Mesenchymal stem cell (in vitro differentiated cells and primary cell): ENCODE measurements at regions not wholly inside any gene's neighbourhood (a gene's known extent, or its start where the extent isn't known, plus 50 kb on each side); places are given as distances from the start of the nearest gene placed in this dataset.

ENCODE experiments used
- DNase-seq: peaks from one replicate; pipeline ENCODE4 v3.0.0-alpha.2; 2013
- H2AFZ ChIP-seq: one replicate; pipeline ENCODE4 v1.6.1; 2013; ENCODE audit warnings: low read depth, mild to moderate bottlenecking, control low read depth, inconsistent platforms, low read length, moderate library complexity
- H2AK5ac ChIP-seq: 2 replicates; pipeline ENCODE4 v1.6.1; 2013; ENCODE audit warnings: low read length, moderate library complexity, mild to moderate bottlenecking, inconsistent platforms; ENCODE audit not compliant: severe bottlenecking
- H2BK120ac ChIP-seq: one replicate; pipeline ENCODE4 v1.6.1; 2013; ENCODE audit warnings: low read depth, mild to moderate bottlenecking, inconsistent platforms, low read length, moderate library complexity
- H2BK12ac ChIP-seq, 2 experiments: one replicate each; pipeline ENCODE4 v1.6.1; 2013; ENCODE audit warnings: inconsistent platforms in 2 of 2, low read length in 2 of 2, mild to moderate bottlenecking in 2 of 2, moderate library complexity in 2 of 2, control low read depth in 1 of 2
- H2BK15ac ChIP-seq: one replicate; pipeline ENCODE4 v1.6.1; 2013; ENCODE audit warnings: mild to moderate bottlenecking, low read depth, inconsistent platforms; ENCODE audit not compliant: poor library complexity, severe bottlenecking
- H2BK5ac ChIP-seq: 2 replicates; pipeline ENCODE4 v1.6.1; 2013; ENCODE audit warnings: low read depth, mild to moderate bottlenecking, low read length, control low read depth, inconsistent platforms; ENCODE audit not compliant: poor library complexity, severe bottlenecking
- H3K14ac ChIP-seq, 2 experiments: one replicate each; pipeline ENCODE4 v1.6.1; 2013; ENCODE audit warnings: inconsistent platforms in 2 of 2, low read length in 2 of 2, control low read depth in 1 of 2, mild to moderate bottlenecking in 1 of 2, moderate library complexity in 1 of 2
- H3K18ac ChIP-seq, 2 experiments: one replicate each; pipeline ENCODE4 v1.6.1; 2013; ENCODE audit warnings: inconsistent platforms in 2 of 2, low read length in 2 of 2, control low read depth in 1 of 2, low read depth in 1 of 2, mild to moderate bottlenecking in 1 of 2
- H3K23ac ChIP-seq, 2 experiments: one replicate each; pipeline ENCODE4 v1.6.1; 2013; ENCODE audit warnings: inconsistent platforms in 2 of 2, low read length in 2 of 2, mild to moderate bottlenecking in 2 of 2, moderate library complexity in 2 of 2, control low read depth in 1 of 2
- H3K27ac ChIP-seq: 2 replicates; pipeline ENCODE4 v1.5.1; 2013; ENCODE audit warnings: mild to moderate bottlenecking, moderate library complexity, low read length, control low read depth, inconsistent platforms; ENCODE audit not compliant: poor library complexity, severe bottlenecking
- H3K27me3 ChIP-seq, 2 experiments: 2 replicates each; pipeline versions ENCODE4 v1.6.1 to v1.7.0; 2013; ENCODE audit warnings: low read length in 2 of 2, mild to moderate bottlenecking in 2 of 2, moderate library complexity in 2 of 2, control low read depth in 1 of 2, inconsistent platforms in 1 of 2; ENCODE audit not compliant: control insufficient read depth in 1 of 2, insufficient read depth in 1 of 2
- H3K36me3 ChIP-seq, 2 experiments: 2 replicates each; pipeline versions ENCODE4 v1.6.1 to v1.7.0; 2013; ENCODE audit warnings: low read length in 2 of 2, control low read depth in 1 of 2, inconsistent platforms in 1 of 2, low read depth in 1 of 2, mild to moderate bottlenecking in 1 of 2; ENCODE audit not compliant: insufficient read depth in 2 of 2, control insufficient read depth in 1 of 2
- H3K4ac ChIP-seq, 2 experiments: one replicate each; pipeline ENCODE4 v1.6.1; 2013; ENCODE audit warnings: inconsistent platforms in 2 of 2, low read length in 2 of 2, mild to moderate bottlenecking in 2 of 2, moderate library complexity in 2 of 2, control low read depth in 1 of 2, low read depth in 1 of 2
- H3K4me1 ChIP-seq: 2 replicates; pipeline ENCODE4 v1.6.1; 2013; ENCODE audit warnings: low read depth, low read length, control low read depth; ENCODE audit not compliant: control insufficient read depth, insufficient read depth
- H3K4me2 ChIP-seq: 2 replicates; pipeline ENCODE4 v1.6.1; 2013; ENCODE audit warnings: low read length, mild to moderate bottlenecking, inconsistent platforms; ENCODE audit not compliant: poor library complexity, severe bottlenecking
- H3K4me3 ChIP-seq, 2 experiments: 2 replicates each; pipeline versions ENCODE4 v1.5.1 to v1.7.0; 2013; ENCODE audit warnings: low read length in 2 of 2, mild to moderate bottlenecking in 2 of 2, control low read depth in 1 of 2, low read depth in 1 of 2; ENCODE audit not compliant: insufficient read depth in 1 of 2
- H3K79me1 ChIP-seq: replicated peaks from 2 replicates; pipeline ENCODE4 v1.6.1; 2013; ENCODE audit warnings: mild to moderate bottlenecking, control low read depth, low read length, inconsistent platforms; ENCODE audit not compliant: poor library complexity, severe bottlenecking
- H3K9ac ChIP-seq: 2 replicates; pipeline ENCODE4 v1.7.0; 2013; ENCODE audit warnings: mild to moderate bottlenecking, low read length, moderate library complexity
- H3K9me3 ChIP-seq: 2 replicates; pipeline ENCODE4 v1.7.0; 2013; ENCODE audit warnings: mild to moderate bottlenecking, low read length; ENCODE audit not compliant: control insufficient read depth
- H4K8ac ChIP-seq: one replicate; pipeline ENCODE4 v1.6.1; 2013; ENCODE audit warnings: inconsistent platforms, mild to moderate bottlenecking, low read length, moderate library complexity
- H4K91ac ChIP-seq: one replicate; pipeline ENCODE4 v1.6.1; 2013; ENCODE audit warnings: mild to moderate bottlenecking, low read length, inconsistent platforms
- WGBS: methylation state at CpG from one replicate; pipeline ENCODE4 v1.1.7; 2013; ENCODE audit warnings: mixed read lengths; 5-methylcytosine and 5-hydroxymethylcytosine counted together

DNA sequence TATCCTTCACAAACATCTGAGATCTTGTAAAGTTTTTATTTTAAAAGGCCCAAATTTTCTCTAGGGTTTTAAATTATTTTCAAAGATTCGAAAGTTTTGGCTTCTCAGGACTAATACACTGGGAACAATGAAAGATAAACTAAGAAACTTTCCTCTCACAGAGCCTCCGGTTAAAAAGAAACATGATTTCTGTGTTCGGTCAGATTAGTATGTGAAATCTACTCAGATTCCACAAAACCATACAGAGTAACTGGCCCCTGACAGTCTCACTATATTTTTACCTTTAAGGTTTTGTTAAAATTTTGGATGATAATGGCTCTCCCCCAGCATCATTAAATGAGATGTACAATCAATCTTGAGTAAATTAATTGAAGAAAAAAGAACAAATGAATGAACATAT, 471.0 kb downstream of the COL12A1 start:
- H3K36me3 ChIP-seq = no peaks in the 10 kb centered on the region
- no peak overlapping the region for H2BK15ac ChIP-seq
- H3K9ac ChIP-seq = peak overlapping the region; percentile 79
- H3K9me3 ChIP-seq = peaks cover 4% of the 10 kb centered on the region
- no peak overlapping the region for H2BK12ac ChIP-seq
- H3K79me1 ChIP-seq = no peaks in the 10 kb centered on the region
- H3K27me3 ChIP-seq = no peaks in the 10 kb centered on the region
- no peak overlapping the region for H4K8ac ChIP-seq
- H2BK120ac ChIP-seq = no peak overlapping the region
- H3K14ac ChIP-seq = no peak overlapping the region
- no peak overlapping the region for H3K23ac ChIP-seq
- WGBS = 98% methylated on average over 3 of the region's 3 CpGs
- peaks cover 5% of the 10 kb centered on the region for H3K4me1 ChIP-seq
- no peak overlapping the region for H3K18ac ChIP-seq
- no peak overlapping the region for H2AK5ac ChIP-seq
- H3K27ac ChIP-seq = no peak overlapping the region
- H3K4ac ChIP-seq = no peak overlapping the region
- H3K4me2 ChIP-seq = no peak overlapping the region
- H3K4me3 ChIP-seq = peak overlapping the region in 1 of 2 experiments; percentile 13
- no peak overlapping the region for H4K91ac ChIP-seq
- H2BK5ac ChIP-seq = no peak overlapping the region
- no peak for DNase-seq
- H2AFZ ChIP-seq = no peak overlapping the region

DNA sequence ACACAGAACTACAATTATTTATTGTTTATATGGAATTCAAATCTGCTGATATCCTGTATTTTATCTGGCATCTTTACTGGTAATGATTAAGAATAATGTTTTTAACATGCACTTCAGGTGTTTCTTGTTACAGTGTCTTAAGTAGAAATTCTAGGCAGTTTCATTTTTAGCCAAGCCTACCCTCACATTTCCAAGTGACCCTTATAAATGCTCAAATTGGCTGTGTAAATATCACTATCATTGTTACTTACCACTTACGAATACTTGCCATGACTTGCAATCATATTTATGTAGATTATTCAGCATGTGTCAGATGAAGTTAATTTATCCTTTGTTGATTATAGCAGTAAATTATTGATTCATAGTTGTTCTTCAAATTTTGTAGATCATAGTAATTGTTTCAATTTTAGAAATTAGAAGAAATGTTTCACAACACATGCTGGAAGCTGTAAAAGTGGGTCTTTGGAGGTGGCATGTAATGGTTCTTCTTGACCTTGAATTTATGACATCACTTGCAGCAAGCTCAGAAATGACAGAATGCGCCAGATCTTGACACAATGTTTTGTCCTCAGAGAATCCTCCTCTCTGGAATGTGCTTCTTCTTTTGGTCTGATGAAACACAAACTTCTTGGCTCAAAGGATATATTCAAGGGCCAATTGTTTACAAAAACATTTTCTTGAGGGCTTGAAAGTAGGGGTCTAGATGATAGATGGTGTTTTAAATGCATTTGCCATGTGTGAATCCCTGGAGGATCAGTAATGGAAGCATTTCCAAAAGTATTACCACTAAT, 471.8 kb downstream of the COL12A1 start:
- Histone ChIP-seq H3K4me1 (peaks cover 5% of the 10 kb centered on the region), H2BK15ac (no peak overlapping the region), H2AFZ (no peak overlapping the region), H3K36me3 (no peaks in the 10 kb centered on the region), H2AK5ac (no peak overlapping the region), H3K18ac (no peak overlapping the region), H3K9ac (peak overlapping the region; percentile 79), H3K4me2 (no peak overlapping the region), H3K27me3 (no peaks in the 10 kb centered on the region), H3K79me1 (no peaks in the 10 kb centered on the region), H3K9me3 (peaks cover 4% of the 10 kb centered on the region), H2BK12ac (no peak overlapping the region), H3K23ac (no peak overlapping the region), H3K4me3 (no peak overlapping the region), H2BK5ac (no peak overlapping the region), H3K4ac (no peak overlapping the region), H4K8ac (no peak overlapping the region), H2BK120ac (no peak overlapping the region), H3K27ac (no peak overlapping the region), H3K14ac (no peak overlapping the region), H4K91ac (no peak overlapping the region)
- DNase-seq = peak; percentile 36
- WGBS = 44% methylated on average over 1 of the region's 2 CpGs

DNA sequence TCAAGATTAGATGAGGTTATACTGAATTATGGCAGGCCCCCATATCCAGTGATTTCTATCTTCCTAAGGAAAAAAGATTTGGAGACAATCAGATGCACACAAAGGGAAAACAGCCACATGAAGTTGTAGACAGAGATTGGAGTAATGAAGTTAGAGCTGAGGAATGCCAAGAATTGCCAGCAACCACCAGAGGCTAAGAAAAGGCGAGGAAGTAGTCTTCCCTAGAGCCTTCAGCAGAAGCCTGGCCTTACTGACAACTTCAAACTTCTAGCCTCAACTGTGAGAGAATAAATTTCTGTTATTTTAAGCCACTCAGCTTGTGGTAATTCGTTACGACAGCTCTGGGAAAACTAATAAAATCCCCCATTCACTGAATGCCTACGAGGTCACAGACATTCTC, 473.9 kb downstream of the COL12A1 start:
- Histone ChIP-seq H3K9ac (no peak overlapping the region), H3K14ac (no peak overlapping the region)

DNA sequence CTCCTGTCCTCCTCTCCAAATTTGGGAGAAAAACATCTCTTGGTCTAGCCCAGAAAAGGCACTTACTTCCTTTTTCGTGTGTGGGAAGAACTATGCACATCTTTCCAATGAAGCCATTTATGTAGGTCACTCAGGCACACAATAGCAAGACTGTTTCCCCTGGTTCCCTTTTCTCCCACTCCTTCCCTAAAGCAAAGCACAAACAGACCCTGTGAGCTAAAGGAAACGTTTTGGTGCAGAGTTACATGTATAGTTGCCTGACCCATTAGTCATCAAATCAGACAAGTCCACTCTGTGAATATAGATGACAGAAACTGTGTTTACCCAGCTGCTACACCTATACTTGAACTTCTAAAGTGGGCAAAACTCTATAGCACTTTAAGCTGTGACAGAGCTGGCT, 474.6 kb downstream of the COL12A1 start:
- Histone ChIP-seq H3K4ac (no peak overlapping the region), H4K8ac (no peak overlapping the region), H2BK12ac (no peak overlapping the region), H3K79me1 (no peaks in the 10 kb centered on the region), H3K9me3 (no peaks in the 10 kb centered on the region), H2BK15ac (no peak overlapping the region), H3K27me3 (no peaks in the 10 kb centered on the region), H3K23ac (no peak overlapping the region), H2AFZ (no peak overlapping the region), H2BK120ac (no peak overlapping the region), H3K4me3 (no peak overlapping the region), H3K27ac (peak overlapping the region; percentile 80), H3K36me3 (no peaks in the 10 kb centered on the region), H3K4me1 (peaks cover 5% of the 10 kb centered on the region), H3K18ac (peak overlapping the region in 1 of 2 experiments; percentile 66), H3K4me2 (no peak overlapping the region), H2BK5ac (no peak overlapping the region), H2AK5ac (no peak overlapping the region), H4K91ac (no peak overlapping the region), H3K14ac (no peak overlapping the region), H3K9ac (no peak overlapping the region)
- 48% methylated on average over 2 of the region's 2 CpGs for WGBS
- peak; percentile 36 for DNase-seq

More for the DNA sequence above, 473.9 kb downstream of the COL12A1 start:
- peak; percentile 55 for DNase-seq
- Histone ChIP-seq H2AK5ac (no peak overlapping the region), H3K4ac (no peak overlapping the region), H3K4me3 (no peak overlapping the region), H2BK12ac (no peak overlapping the region), H3K4me2 (no peak overlapping the region), H3K4me1 (peaks cover 5% of the 10 kb centered on the region), H3K23ac (no peak overlapping the region), H2BK5ac (no peak overlapping the region), H2BK15ac (no peak overlapping the region), H2AFZ (no peak overlapping the region), H3K9me3 (peaks cover 4% of the 10 kb centered on the region), H3K36me3 (no peaks in the 10 kb centered on the region), H2BK120ac (no peak overlapping the region), H3K27ac (peak overlapping the region; percentile 80), H3K18ac (no peak overlapping the region), H3K79me1 (no peaks in the 10 kb centered on the region), H4K91ac (no peak overlapping the region), H4K8ac (no peak overlapping the region), H3K27me3 (no peaks in the 10 kb centered on the region)
- 61% methylated on average over 3 of the region's 4 CpGs for WGBS
